ENCODE measurements at regions not wholly inside any gene's neighbourhood (a gene's known extent, or its start where the extent isn't known, plus 50 kb on each side); places are given as distances from the start of the nearest gene placed in this dataset.

GRCh38 chr5:109917154-109917546 is 227.4 kb downstream of the MAN2A1 start:
- no peaks in the 10 kb centered on the region for H3K36me3 ChIP-seq (ENCODE audit: control insufficient read depth in 1 of 2, insufficient read depth in 2 of 2, low read length in 2 of 2)

GRCh38 chr5:109917966-109918365 is 228.2 kb downstream of the MAN2A1 start:
- no peak overlapping the region for H3K4me3 ChIP-seq (ENCODE audit: low read depth in 1 of 2, low read length in 2 of 2)
- no peaks in the 10 kb centered on the region for H3K36me3 ChIP-seq (ENCODE audit: control insufficient read depth in 1 of 2, insufficient read depth in 2 of 2, low read length in 2 of 2)
- no peaks in the 10 kb centered on the region for H3K27me3 ChIP-seq (ENCODE audit: low read depth, low read length)
- no peaks in the 10 kb centered on the region for H3K9me3 ChIP-seq (ENCODE audit: control insufficient read depth in 1 of 2, low read length in 2 of 2)
- H3K4me1 ChIP-seq (ENCODE audit: control insufficient read depth in 1 of 2, insufficient read depth in 2 of 2, low read length in 2 of 2), result peaks cover 0 to 7% of the 10 kb centered on the region in 2 donors
- no peak overlapping the region for H3K27ac ChIP-seq (ENCODE audit: low read length)

More at GRCh38 chr5:109917154-109917546, 227.4 kb downstream of the MAN2A1 start:
- no peak overlapping the region for H3K27ac ChIP-seq (ENCODE audit: low read length)
- H3K27me3 ChIP-seq (ENCODE audit: low read depth, low read length), result no peaks in the 10 kb centered on the region
- H3K4me1 ChIP-seq (ENCODE audit: control insufficient read depth in 1 of 2, insufficient read depth in 2 of 2, low read length in 2 of 2), result peaks cover 0 to 5% of the 10 kb centered on the region in 2 donors
- no peaks in the 10 kb centered on the region for H3K9me3 ChIP-seq (ENCODE audit: control insufficient read depth in 1 of 2, low read length in 2 of 2)
- H3K4me3 ChIP-seq (ENCODE audit: low read depth in 1 of 2, low read length in 2 of 2), result no peak overlapping the region

GRCh38 chr5:109920736-109921135 is 231.0 kb downstream of the MAN2A1 start:
- Histone ChIP-seq H3K4me1 (ENCODE audit: control insufficient read depth in 1 of 2, insufficient read depth in 2 of 2, low read length in 2 of 2) (peaks cover 0 to 7% of the 10 kb centered on the region in 2 donors), H3K4me3 (ENCODE audit: low read depth in 1 of 2, low read length in 2 of 2) (no peak overlapping the region), H3K36me3 (ENCODE audit: control insufficient read depth in 1 of 2, insufficient read depth in 2 of 2, low read length in 2 of 2) (no peaks in the 10 kb centered on the region), H3K27me3 (ENCODE audit: low read depth, low read length) (no peaks in the 10 kb centered on the region), H3K9me3 (ENCODE audit: control insufficient read depth in 1 of 2, low read length in 2 of 2) (no peaks in the 10 kb centered on the region), H3K27ac (ENCODE audit: low read length) (no peak overlapping the region)

- Histone ChIP-seq H3K36me3 (ENCODE audit: control insufficient read depth in 1 of 2, insufficient read depth in 2 of 2, low read length in 2 of 2) (no peaks in the 10 kb centered on the region), H3K9me3 (ENCODE audit: control insufficient read depth in 1 of 2, low read length in 2 of 2) (no peaks in the 10 kb centered on the region), H3K4me1 (ENCODE audit: control insufficient read depth in 1 of 2, insufficient read depth in 2 of 2, low read length in 2 of 2) (peaks cover 0 to 7% of the 10 kb centered on the region in 2 donors), H3K27ac (ENCODE audit: low read length) (no peak overlapping the region), H3K4me3 (ENCODE audit: low read depth in 1 of 2, low read length in 2 of 2) (no peak overlapping the region), H3K27me3 (ENCODE audit: low read depth, low read length) (no peaks in the 10 kb centered on the region)
Observed at GRCh38 chr5:109921735-109922380, 232.1 kb downstream of the MAN2A1 start.

GRCh38 chr5:109922381-109922995 is 232.8 kb downstream of the MAN2A1 start:
- Histone ChIP-seq H3K4me3 (ENCODE audit: low read depth in 1 of 2, low read length in 2 of 2) (no peak overlapping the region), H3K27ac (ENCODE audit: low read length) (no peak overlapping the region), H3K4me1 (ENCODE audit: control insufficient read depth in 1 of 2, insufficient read depth in 2 of 2, low read length in 2 of 2) (peaks cover 0 to 7% of the 10 kb centered on the region in 2 donors), H3K9me3 (ENCODE audit: control insufficient read depth in 1 of 2, low read length in 2 of 2) (no peaks in the 10 kb centered on the region), H3K27me3 (ENCODE audit: low read depth, low read length) (no peaks in the 10 kb centered on the region), H3K36me3 (ENCODE audit: control insufficient read depth in 1 of 2, insufficient read depth in 2 of 2, low read length in 2 of 2) (no peaks in the 10 kb centered on the region)

- no peaks in the 10 kb centered on the region for H3K36me3 ChIP-seq (ENCODE audit: control insufficient read depth in 1 of 2, insufficient read depth in 2 of 2, low read length in 2 of 2)
- H3K27me3 ChIP-seq (ENCODE audit: low read depth, low read length), result no peaks in the 10 kb centered on the region
- no peak overlapping the region for H3K4me3 ChIP-seq (ENCODE audit: low read depth in 1 of 2, low read length in 2 of 2)
- peaks cover 0 to 7% of the 10 kb centered on the region in 2 donors for H3K4me1 ChIP-seq (ENCODE audit: control insufficient read depth in 1 of 2, insufficient read depth in 2 of 2, low read length in 2 of 2)
- H3K27ac ChIP-seq (ENCODE audit: low read length), result no peak overlapping the region
- no peaks in the 10 kb centered on the region for H3K9me3 ChIP-seq (ENCODE audit: control insufficient read depth in 1 of 2, low read length in 2 of 2)
Observed at GRCh38 chr5:109923205-109923604, 233.5 kb downstream of the MAN2A1 start.

- Histone ChIP-seq H3K4me3 (ENCODE audit: low read depth in 1 of 2, low read length in 2 of 2) (no peak overlapping the region), H3K9me3 (ENCODE audit: control insufficient read depth in 1 of 2, low read length in 2 of 2) (no peaks in the 10 kb centered on the region), H3K36me3 (ENCODE audit: control insufficient read depth in 1 of 2, insufficient read depth in 2 of 2, low read length in 2 of 2) (no peaks in the 10 kb centered on the region)
Observed at GRCh38 chr5:109924237-109925107, 234.7 kb downstream of the MAN2A1 start.

GRCh38 chr5:109927639-109928038 is 237.9 kb downstream of the MAN2A1 start:
- Histone ChIP-seq H3K9me3 (ENCODE audit: control insufficient read depth in 1 of 2, low read length in 2 of 2) (no peaks in the 10 kb centered on the region), H3K4me3 (ENCODE audit: low read depth in 1 of 2, low read length in 2 of 2) (no peak overlapping the region), H3K27ac (ENCODE audit: low read length) (no peak overlapping the region), H3K27me3 (ENCODE audit: low read depth, low read length) (no peaks in the 10 kb centered on the region), H3K4me1 (ENCODE audit: control insufficient read depth in 1 of 2, insufficient read depth in 2 of 2, low read length in 2 of 2) (no peaks in the 10 kb centered on the region), H3K36me3 (ENCODE audit: control insufficient read depth in 1 of 2, insufficient read depth in 2 of 2, low read length in 2 of 2) (no peaks in the 10 kb centered on the region)

More at GRCh38 chr5:109924237-109925107, 234.7 kb downstream of the MAN2A1 start:
- H3K27me3 ChIP-seq (ENCODE audit: low read depth, low read length), result no peaks in the 10 kb centered on the region
- H3K4me1 ChIP-seq (ENCODE audit: control insufficient read depth in 1 of 2, insufficient read depth in 2 of 2, low read length in 2 of 2), result peaks cover 0 to 7% of the 10 kb centered on the region in 2 donors
- H3K27ac ChIP-seq (ENCODE audit: low read length), result no peak overlapping the region

- Histone ChIP-seq H3K4me1 (ENCODE audit: control insufficient read depth in 1 of 2, insufficient read depth in 2 of 2, low read length in 2 of 2) (no peaks in the 10 kb centered on the region), H3K9me3 (ENCODE audit: control insufficient read depth in 1 of 2, low read length in 2 of 2) (no peaks in the 10 kb centered on the region), H3K4me3 (ENCODE audit: low read depth in 1 of 2, low read length in 2 of 2) (no peak overlapping the region), H3K36me3 (ENCODE audit: control insufficient read depth in 1 of 2, insufficient read depth in 2 of 2, low read length in 2 of 2) (no peaks in the 10 kb centered on the region), H3K27ac (ENCODE audit: low read length) (no peak overlapping the region), H3K27me3 (ENCODE audit: low read depth, low read length) (no peaks in the 10 kb centered on the region)
Observed at GRCh38 chr5:109928046-109928445, 238.3 kb downstream of the MAN2A1 start.

GRCh38 chr5:109928811-109929210 is 239.1 kb downstream of the MAN2A1 start:
- no peak overlapping the region for H3K4me3 ChIP-seq (ENCODE audit: low read depth in 1 of 2, low read length in 2 of 2)
- no peaks in the 10 kb centered on the region for H3K27me3 ChIP-seq (ENCODE audit: low read depth, low read length)
- no peaks in the 10 kb centered on the region for H3K4me1 ChIP-seq (ENCODE audit: control insufficient read depth in 1 of 2, insufficient read depth in 2 of 2, low read length in 2 of 2)
- H3K9me3 ChIP-seq (ENCODE audit: control insufficient read depth in 1 of 2, low read length in 2 of 2), result no peaks in the 10 kb centered on the region
- H3K27ac ChIP-seq (ENCODE audit: low read length), result no peak overlapping the region
- H3K36me3 ChIP-seq (ENCODE audit: control insufficient read depth in 1 of 2, insufficient read depth in 2 of 2, low read length in 2 of 2), result no peaks in the 10 kb centered on the region

- Histone ChIP-seq H3K4me1 (ENCODE audit: control insufficient read depth in 1 of 2, insufficient read depth in 2 of 2, low read length in 2 of 2) (no peaks in the 10 kb centered on the region), H3K4me3 (ENCODE audit: low read depth in 1 of 2, low read length in 2 of 2) (no peak overlapping the region), H3K9me3 (ENCODE audit: control insufficient read depth in 1 of 2, low read length in 2 of 2) (no peaks in the 10 kb centered on the region), H3K27ac (ENCODE audit: low read length) (no peak overlapping the region), H3K27me3 (ENCODE audit: low read depth, low read length) (no peaks in the 10 kb centered on the region), H3K36me3 (ENCODE audit: control insufficient read depth in 1 of 2, insufficient read depth in 2 of 2, low read length in 2 of 2) (no peaks in the 10 kb centered on the region)
Observed at GRCh38 chr5:109929376-109929775, 239.6 kb downstream of the MAN2A1 start.

Measured in muscle layer of duodenum (tissue), 2 donors.